ENCODE measurements at regions not wholly inside any gene's neighbourhood (a gene's known extent, or its start where the extent isn't known, plus 50 kb on each side); places are given as distances from the start of the nearest gene placed in this dataset.

- H3K9ac ChIP-seq (ENCODE audit: low read length): no peak overlapping the region
- no peak overlapping the region for H3K4me3 ChIP-seq (ENCODE audit: low read depth in 1 of 2, low read length in 2 of 2)
- no peaks in the 10 kb centered on the region for H3K36me3 ChIP-seq (ENCODE audit: insufficient read depth, low read length)
- no peaks in the 10 kb centered on the region for H3K4me1 ChIP-seq (ENCODE audit: insufficient read depth, low read length)
- no peaks in the 10 kb centered on the region for H3K9me3 ChIP-seq (ENCODE audit: low read length)
- no peak overlapping the region for H3K27ac ChIP-seq (ENCODE audit: low read depth, low read length)
- no peaks in the 10 kb centered on the region for H3K27me3 ChIP-seq (ENCODE audit: control insufficient read depth in 1 of 2, insufficient read depth in 2 of 2, low read length in 2 of 2)
These were observed 138.8 kb downstream of the TWIST2 start for GRCh38 chr2:238986491-238987351.

GRCh38 chr2:238987352-238987981 lies 139.6 kb downstream of the TWIST2 start:
- Histone ChIP-seq H3K27ac (ENCODE audit: low read depth, low read length) (no peak overlapping the region), H3K36me3 (ENCODE audit: insufficient read depth, low read length) (no peaks in the 10 kb centered on the region), H3K9ac (ENCODE audit: low read length) (no peak overlapping the region), H3K9me3 (ENCODE audit: low read length) (no peaks in the 10 kb centered on the region), H3K4me3 (ENCODE audit: low read depth in 1 of 2, low read length in 2 of 2) (no peak overlapping the region), H3K27me3 (ENCODE audit: control insufficient read depth in 1 of 2, insufficient read depth in 2 of 2, low read length in 2 of 2) (no peaks in the 10 kb centered on the region), H3K4me1 (ENCODE audit: insufficient read depth, low read length) (no peaks in the 10 kb centered on the region)

DNA sequence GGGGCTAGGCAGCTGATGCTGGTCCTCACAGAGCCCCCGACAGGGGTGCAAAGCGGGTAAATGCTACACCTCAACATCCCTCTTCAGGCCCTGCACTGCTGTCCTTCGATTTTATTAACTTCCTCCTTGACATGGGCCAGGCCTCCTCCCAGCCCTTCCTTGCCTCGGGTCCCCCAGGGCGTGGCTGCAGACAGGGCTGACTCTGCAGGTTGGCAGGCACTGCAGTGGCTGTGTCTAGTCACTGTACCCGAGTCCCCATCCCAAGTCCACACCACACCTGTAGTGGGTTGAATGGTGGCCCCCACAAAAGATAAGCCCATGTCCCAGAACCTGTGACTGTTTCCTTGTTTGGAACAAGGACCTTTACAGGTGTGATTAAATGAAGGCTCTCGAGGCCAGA lies 140.2 kb downstream of the TWIST2 start:
- Histone ChIP-seq H3K27ac (ENCODE audit: low read depth, low read length) (no peak overlapping the region), H3K4me1 (ENCODE audit: insufficient read depth, low read length) (no peaks in the 10 kb centered on the region), H3K27me3 (ENCODE audit: control insufficient read depth in 1 of 2, insufficient read depth in 2 of 2, low read length in 2 of 2) (no peaks in the 10 kb centered on the region), H3K9me3 (ENCODE audit: low read length) (no peaks in the 10 kb centered on the region), H3K9ac (ENCODE audit: low read length) (no peak overlapping the region), H3K36me3 (ENCODE audit: insufficient read depth, low read length) (no peaks in the 10 kb centered on the region), H3K4me3 (ENCODE audit: low read depth in 1 of 2, low read length in 2 of 2) (no peak overlapping the region)

DNA sequence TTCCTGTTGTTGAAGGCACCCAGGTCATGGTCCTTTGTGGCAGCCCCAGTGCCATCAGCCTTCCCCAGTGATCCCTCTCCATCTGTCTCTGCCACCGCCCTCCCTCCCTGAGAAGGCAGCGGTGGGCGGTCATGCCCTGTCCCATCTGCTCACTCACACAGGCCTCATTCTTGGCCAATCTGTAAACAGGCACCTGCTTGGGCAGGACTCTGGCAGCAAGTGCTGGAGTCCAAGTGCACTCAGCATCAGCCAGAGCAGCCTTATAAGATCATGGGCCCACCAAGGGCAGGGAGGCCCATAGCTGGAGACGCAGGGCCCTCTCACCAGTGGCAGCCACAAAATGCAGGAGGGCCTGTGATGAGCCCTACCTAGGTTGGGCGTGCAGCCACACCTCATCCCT lies 140.9 kb downstream of the TWIST2 start:
- no peak overlapping the region for H3K9ac ChIP-seq (ENCODE audit: low read length)
- H3K9me3 ChIP-seq (ENCODE audit: low read length): no peaks in the 10 kb centered on the region
- no peaks in the 10 kb centered on the region for H3K27me3 ChIP-seq (ENCODE audit: control insufficient read depth in 1 of 2, insufficient read depth in 2 of 2, low read length in 2 of 2)
- H3K4me3 ChIP-seq (ENCODE audit: low read depth in 1 of 2, low read length in 2 of 2): no peak overlapping the region
- no peak overlapping the region for H3K27ac ChIP-seq (ENCODE audit: low read depth, low read length)
- no peaks in the 10 kb centered on the region for H3K36me3 ChIP-seq (ENCODE audit: insufficient read depth, low read length)
- no peaks in the 10 kb centered on the region for H3K4me1 ChIP-seq (ENCODE audit: insufficient read depth, low read length)

GRCh38 chr2:238989484-238989883 lies 141.6 kb downstream of the TWIST2 start:
- no peaks in the 10 kb centered on the region for H3K27me3 ChIP-seq (ENCODE audit: control insufficient read depth in 1 of 2, insufficient read depth in 2 of 2, low read length in 2 of 2)
- no peaks in the 10 kb centered on the region for H3K9me3 ChIP-seq (ENCODE audit: low read length)
- H3K27ac ChIP-seq (ENCODE audit: low read depth, low read length): no peak overlapping the region
- H3K36me3 ChIP-seq (ENCODE audit: insufficient read depth, low read length): no peaks in the 10 kb centered on the region
- no peak overlapping the region for H3K9ac ChIP-seq (ENCODE audit: low read length)
- no peaks in the 10 kb centered on the region for H3K4me1 ChIP-seq (ENCODE audit: insufficient read depth, low read length)
- H3K4me3 ChIP-seq (ENCODE audit: low read depth in 1 of 2, low read length in 2 of 2): no peak overlapping the region

GRCh38 chr2:238994432-238994831 lies 146.5 kb downstream of the TWIST2 start:
- Histone ChIP-seq H3K27ac (ENCODE audit: low read depth, low read length) (no peak overlapping the region), H3K4me3 (ENCODE audit: low read depth in 1 of 2, low read length in 2 of 2) (no peak overlapping the region), H3K9ac (ENCODE audit: low read length) (no peak overlapping the region), H3K9me3 (ENCODE audit: low read length) (peaks cover 7% of the 10 kb centered on the region), H3K36me3 (ENCODE audit: insufficient read depth, low read length) (no peaks in the 10 kb centered on the region), H3K4me1 (ENCODE audit: insufficient read depth, low read length) (peaks cover 6% of the 10 kb centered on the region), H3K27me3 (ENCODE audit: control insufficient read depth in 1 of 2, insufficient read depth in 2 of 2, low read length in 2 of 2) (no peaks in the 10 kb centered on the region)

- H3K4me3 ChIP-seq (ENCODE audit: low read depth in 1 of 2, low read length in 2 of 2): no peak overlapping the region
- no peaks in the 10 kb centered on the region for H3K27me3 ChIP-seq (ENCODE audit: control insufficient read depth in 1 of 2, insufficient read depth in 2 of 2, low read length in 2 of 2)
- peaks cover 6% of the 10 kb centered on the region for H3K4me1 ChIP-seq (ENCODE audit: insufficient read depth, low read length)
- H3K36me3 ChIP-seq (ENCODE audit: insufficient read depth, low read length): no peaks in the 10 kb centered on the region
- H3K9ac ChIP-seq (ENCODE audit: low read length): no peak overlapping the region
- H3K9me3 ChIP-seq (ENCODE audit: low read length): peaks cover 7% of the 10 kb centered on the region
- H3K27ac ChIP-seq (ENCODE audit: low read depth, low read length): no peak overlapping the region
These were observed 147.0 kb downstream of the TWIST2 start for GRCh38 chr2:238994876-238995275.

DNA sequence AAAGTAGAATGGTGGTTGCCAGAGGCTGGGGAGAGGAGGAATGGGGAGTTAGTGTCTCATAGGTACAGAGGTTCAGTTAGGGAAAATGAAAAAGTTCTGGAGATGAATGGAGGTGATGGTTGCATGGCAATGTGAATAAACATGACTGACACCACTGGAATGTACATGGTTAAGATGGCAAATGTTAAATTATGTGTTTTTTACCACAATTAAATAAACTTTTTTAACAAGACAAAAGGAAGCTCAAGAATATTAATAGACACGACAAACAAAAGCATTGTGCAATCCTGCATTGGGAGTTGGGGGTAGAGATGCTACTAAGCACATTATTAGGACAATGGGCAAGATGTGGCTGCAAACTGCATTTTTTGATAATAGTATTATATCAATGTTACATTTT lies 147.7 kb downstream of the TWIST2 start:
- Histone ChIP-seq H3K27me3 (ENCODE audit: control insufficient read depth in 1 of 2, insufficient read depth in 2 of 2, low read length in 2 of 2) (no peaks in the 10 kb centered on the region), H3K36me3 (ENCODE audit: insufficient read depth, low read length) (no peaks in the 10 kb centered on the region), H3K4me1 (ENCODE audit: insufficient read depth, low read length) (peaks cover 6% of the 10 kb centered on the region), H3K9me3 (ENCODE audit: low read length) (peaks cover 7% of the 10 kb centered on the region), H3K9ac (ENCODE audit: low read length) (no peak overlapping the region), H3K4me3 (ENCODE audit: low read depth in 1 of 2, low read length in 2 of 2) (no peak overlapping the region), H3K27ac (ENCODE audit: low read depth, low read length) (no peak overlapping the region)

DNA sequence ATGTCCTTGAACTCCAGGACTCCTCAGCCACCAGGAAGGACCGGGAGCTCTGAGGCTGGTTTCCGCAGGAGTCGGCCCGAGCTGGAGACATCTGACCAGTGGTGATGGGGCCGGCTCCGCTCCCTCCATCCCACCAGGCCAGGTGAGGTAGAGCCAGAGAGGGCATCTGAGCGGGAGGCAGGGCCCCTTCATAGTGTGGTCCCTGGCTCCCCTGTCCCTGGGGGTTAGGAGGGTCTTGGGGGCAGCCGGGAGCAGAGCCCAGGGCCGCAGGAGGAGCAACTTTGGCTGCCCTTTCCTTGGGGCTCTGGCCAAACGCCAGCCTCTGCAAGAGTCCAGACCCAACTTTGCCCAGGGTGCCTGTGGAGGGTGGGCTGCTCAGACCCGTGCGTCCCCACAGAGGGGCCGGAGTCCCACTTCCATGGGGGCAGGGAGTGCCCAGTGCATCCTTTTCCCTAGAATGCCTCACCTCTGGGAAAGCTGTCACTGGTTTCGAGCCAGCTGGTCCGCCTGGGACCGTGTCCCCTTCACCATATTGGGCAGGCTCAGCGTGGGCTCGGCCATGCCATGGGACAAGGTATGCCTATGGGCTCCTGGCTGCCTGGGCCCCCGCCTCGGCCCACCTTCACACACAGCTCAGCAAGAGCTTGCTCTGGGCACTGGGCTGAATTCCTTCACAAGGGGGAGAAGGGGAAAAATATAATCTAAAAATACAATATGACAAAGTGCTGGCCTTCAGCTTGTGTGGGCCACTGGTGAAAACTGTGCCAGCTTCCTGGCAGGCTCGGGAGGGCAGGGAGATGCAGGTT lies 148.6 kb downstream of the TWIST2 start:
- no peak overlapping the region for H3K27ac ChIP-seq (ENCODE audit: low read depth, low read length)
- peaks cover 6% of the 10 kb centered on the region for H3K4me1 ChIP-seq (ENCODE audit: insufficient read depth, low read length)
- no peak overlapping the region for H3K9ac ChIP-seq (ENCODE audit: low read length)
- no peaks in the 10 kb centered on the region for H3K36me3 ChIP-seq (ENCODE audit: insufficient read depth, low read length)
- no peak overlapping the region for H3K4me3 ChIP-seq (ENCODE audit: low read depth in 1 of 2, low read length in 2 of 2)
- H3K9me3 ChIP-seq (ENCODE audit: low read length): peaks cover 7% of the 10 kb centered on the region
- no peaks in the 10 kb centered on the region for H3K27me3 ChIP-seq (ENCODE audit: control insufficient read depth in 1 of 2, insufficient read depth in 2 of 2, low read length in 2 of 2)

DNA sequence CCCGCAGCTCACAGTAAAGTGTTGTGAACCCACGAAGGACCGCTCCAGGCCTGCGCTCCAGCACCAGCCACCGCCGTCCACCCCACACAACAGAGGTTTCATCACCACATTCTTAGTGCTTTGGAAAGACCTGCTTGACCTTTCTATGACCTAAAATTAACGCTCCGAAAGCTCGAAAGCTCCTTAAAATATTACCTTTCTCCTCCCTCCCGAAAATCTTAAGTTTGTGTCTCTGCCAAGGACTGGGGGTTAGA lies 149.2 kb downstream of the TWIST2 start:
- no peaks in the 10 kb centered on the region for H3K27me3 ChIP-seq (ENCODE audit: control insufficient read depth in 1 of 2, insufficient read depth in 2 of 2, low read length in 2 of 2)
- H3K27ac ChIP-seq (ENCODE audit: low read depth, low read length): no peak overlapping the region
- no peaks in the 10 kb centered on the region for H3K36me3 ChIP-seq (ENCODE audit: insufficient read depth, low read length)
- peaks cover 7% of the 10 kb centered on the region for H3K4me1 ChIP-seq (ENCODE audit: insufficient read depth, low read length)
- H3K4me3 ChIP-seq (ENCODE audit: low read depth in 1 of 2, low read length in 2 of 2): no peak overlapping the region
- H3K9ac ChIP-seq (ENCODE audit: low read length): no peak overlapping the region
- H3K9me3 ChIP-seq (ENCODE audit: low read length): peaks cover 7% of the 10 kb centered on the region

DNA sequence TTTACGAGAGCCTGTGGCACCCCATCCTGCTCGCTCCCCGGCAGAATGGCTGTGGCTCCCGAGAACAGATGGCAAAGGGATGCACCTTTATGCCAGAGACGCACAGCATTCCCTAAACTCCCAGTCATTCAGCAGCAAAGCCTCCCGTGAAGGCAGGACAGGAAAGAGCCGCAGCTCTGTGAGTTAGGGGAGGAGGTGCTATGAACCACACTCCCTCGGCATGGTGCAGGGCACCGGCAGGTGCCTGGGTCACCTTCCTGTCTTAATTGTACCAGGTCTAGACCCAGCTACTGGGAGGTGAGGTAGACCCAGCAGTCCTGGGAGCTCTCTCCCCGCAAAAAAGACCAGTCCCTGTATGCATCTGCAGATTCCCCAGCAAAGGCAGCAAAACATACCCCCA lies 149.8 kb downstream of the TWIST2 start:
- Histone ChIP-seq H3K27me3 (ENCODE audit: control insufficient read depth in 1 of 2, insufficient read depth in 2 of 2, low read length in 2 of 2) (no peaks in the 10 kb centered on the region), H3K9ac (ENCODE audit: low read length) (no peak overlapping the region), H3K36me3 (ENCODE audit: insufficient read depth, low read length) (no peaks in the 10 kb centered on the region), H3K4me1 (ENCODE audit: insufficient read depth, low read length) (peaks cover 14% of the 10 kb centered on the region), H3K4me3 (ENCODE audit: low read depth in 1 of 2, low read length in 2 of 2) (no peak overlapping the region), H3K27ac (ENCODE audit: low read depth, low read length) (no peak overlapping the region), H3K9me3 (ENCODE audit: low read length) (peaks cover 7% of the 10 kb centered on the region)

Data from muscle layer of colon (tissue), 2 donors.